Peyer's patch (tissue), 4 donors: ENCODE measurements at regions not wholly inside any gene's neighbourhood (a gene's known extent, or its start where the extent isn't known, plus 50 kb on each side); places are given as distances from the start of the nearest gene placed in this dataset.

Experiments used
- DNase-seq, 3 donors: peaks; one replicate each; pipeline ENCODE4 v3.0.0-alpha.2; 2017 to 2019
- H3K27ac ChIP-seq, 4 donors: fragments of 200-600 bp; sonication (generic); one replicate each; pipeline ENCODE4 v1.5.1; 2016 to 2019
- H3K27me3 ChIP-seq, 2 donors: fragments of 200-600 bp; sonication (generic); one replicate each; pipeline ENCODE4 v1.5.1; 2019
- H3K36me3 ChIP-seq, 3 donors: fragments of 200-600 bp; sonication (generic); one replicate each; pipeline ENCODE4 v1.5.1; 2016 to 2019
- H3K4me1 ChIP-seq, 4 donors: fragments of 200-600 bp; sonication (generic); one replicate each; pipeline ENCODE4 v1.5.1; 2016 to 2019
- H3K4me3 ChIP-seq, 4 donors: fragments of 200-600 bp; sonication (generic); 1 replicate in 3 of 4; 2 replicates in 1 of 4; pipeline ENCODE4 v1.5.1; 2016 to 2019; ENCODE audit warnings: mild to moderate bottlenecking in 1 of 4
- H3K9me3 ChIP-seq, 4 donors: fragments of 200-600 bp; sonication (generic); one replicate each; pipeline ENCODE4 v1.5.1; 2016 to 2019; ENCODE audit warnings: mild to moderate bottlenecking in 1 of 4
- POLR2A ChIP-seq, 2 donors: fragments of 450-650 bp; IDR thresholded peaks; one replicate each; pipeline ENCODE4 v1.5.1; 2017; ENCODE audit warnings: antibody characterized with exemption in 2 of 2, mild to moderate bottlenecking in 2 of 2, moderate library complexity in 2 of 2
- TF ChIP-seq, protein P1 (sequence below), 6 experiments: fragments of 450-650 bp in 4 of 6; fragments of 200-600 bp in 2 of 6; sonication (generic) in 1 of 6; IDR thresholded peaks; one replicate each; pipeline ENCODE4 v1.5.1; 2017 to 2019; ENCODE audit warnings: antibody characterized with exemption in 6 of 6, mild to moderate bottlenecking in 3 of 6, moderate library complexity in 1 of 6

- no peak overlapping the region for H3K27ac ChIP-seq
- no peak overlapping the region for H3K4me3 ChIP-seq
- TF ChIP-seq, protein P1, sequence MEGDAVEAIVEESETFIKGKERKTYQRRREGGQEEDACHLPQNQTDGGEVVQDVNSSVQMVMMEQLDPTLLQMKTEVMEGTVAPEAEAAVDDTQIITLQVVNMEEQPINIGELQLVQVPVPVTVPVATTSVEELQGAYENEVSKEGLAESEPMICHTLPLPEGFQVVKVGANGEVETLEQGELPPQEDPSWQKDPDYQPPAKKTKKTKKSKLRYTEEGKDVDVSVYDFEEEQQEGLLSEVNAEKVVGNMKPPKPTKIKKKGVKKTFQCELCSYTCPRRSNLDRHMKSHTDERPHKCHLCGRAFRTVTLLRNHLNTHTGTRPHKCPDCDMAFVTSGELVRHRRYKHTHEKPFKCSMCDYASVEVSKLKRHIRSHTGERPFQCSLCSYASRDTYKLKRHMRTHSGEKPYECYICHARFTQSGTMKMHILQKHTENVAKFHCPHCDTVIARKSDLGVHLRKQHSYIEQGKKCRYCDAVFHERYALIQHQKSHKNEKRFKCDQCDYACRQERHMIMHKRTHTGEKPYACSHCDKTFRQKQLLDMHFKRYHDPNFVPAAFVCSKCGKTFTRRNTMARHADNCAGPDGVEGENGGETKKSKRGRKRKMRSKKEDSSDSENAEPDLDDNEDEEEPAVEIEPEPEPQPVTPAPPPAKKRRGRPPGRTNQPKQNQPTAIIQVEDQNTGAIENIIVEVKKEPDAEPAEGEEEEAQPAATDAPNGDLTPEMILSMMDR (IDR thresholded peaks at IDR 0.05): no peak
- no peak for TF ChIP-seq POLR2A (IDR thresholded peaks at IDR 0.05)
- no peaks in the 10 kb centered on the region for H3K9me3 ChIP-seq
- no peaks in the 10 kb centered on the region for H3K4me1 ChIP-seq
- H3K27me3 ChIP-seq: no peaks in the 10 kb centered on the region
- no peak for DNase-seq
- no peaks in the 10 kb centered on the region for H3K36me3 ChIP-seq
Measured at GRCh38 chr2:149832324-149832723, 244.7 kb upstream of the MMADHC start.

DNA sequence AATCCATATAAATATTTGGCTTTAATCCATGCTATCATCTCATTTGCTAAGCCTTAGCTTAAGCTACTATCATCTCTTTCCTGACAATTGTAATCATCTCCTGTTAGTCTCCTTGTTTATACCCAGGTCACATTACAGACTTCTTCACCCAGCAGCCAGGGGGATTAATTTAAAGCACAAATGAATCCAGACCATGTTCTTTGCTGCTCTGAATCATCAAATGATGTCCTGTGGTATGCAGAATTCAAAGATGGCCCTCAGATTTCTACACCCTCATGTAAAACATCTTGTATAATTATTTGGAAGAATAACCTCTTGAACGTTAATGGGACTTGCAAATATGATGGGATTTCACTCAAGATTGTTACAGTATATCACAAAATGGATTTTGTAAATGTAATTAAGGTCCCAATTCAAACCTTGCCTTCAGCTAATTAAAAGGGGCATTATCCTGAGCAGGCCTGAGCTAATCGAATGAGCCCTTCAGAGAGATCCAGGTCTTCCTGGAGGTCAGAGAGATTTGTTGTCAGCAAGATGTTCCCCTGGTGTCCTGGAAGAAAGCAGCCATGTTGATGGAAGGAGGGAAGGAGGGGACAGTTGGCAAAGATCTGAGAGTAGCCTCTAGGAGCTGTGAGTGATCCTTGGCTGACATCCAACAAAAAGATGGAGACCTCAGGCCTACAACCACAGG lies 241.1 kb upstream of the MMADHC start:
- DNase-seq: no peak
- Histone ChIP-seq H3K4me3 (no peak overlapping the region), H3K4me1 (no peaks in the 10 kb centered on the region), H3K9me3 (no peaks in the 10 kb centered on the region), H3K27ac (no peak overlapping the region), H3K27me3 (no peaks in the 10 kb centered on the region), H3K36me3 (no peaks in the 10 kb centered on the region)
- TF ChIP-seq POLR2A (IDR thresholded peaks at IDR 0.05): no peak
- TF ChIP-seq, protein P1 (IDR thresholded peaks at IDR 0.05): no peak

- Histone ChIP-seq H3K27ac (no peak overlapping the region), H3K36me3 (no peaks in the 10 kb centered on the region), H3K4me1 (no peaks in the 10 kb centered on the region), H3K4me3 (no peak overlapping the region), H3K9me3 (no peaks in the 10 kb centered on the region), H3K27me3 (no peaks in the 10 kb centered on the region)
- DNase-seq: no peak
- TF ChIP-seq POLR2A (IDR thresholded peaks at IDR 0.05): no peak
- TF ChIP-seq, protein P1 (IDR thresholded peaks at IDR 0.05): no peak
Measured at GRCh38 chr2:149827585-149828126, 240.1 kb upstream of the MMADHC start.

- no peak for DNase-seq
- no peak for TF ChIP-seq POLR2A (IDR thresholded peaks at IDR 0.05)
- TF ChIP-seq, protein P1 (IDR thresholded peaks at IDR 0.05): no peak
- Histone ChIP-seq H3K4me3 (no peak overlapping the region), H3K27ac (no peak overlapping the region), H3K36me3 (no peaks in the 10 kb centered on the region), H3K4me1 (no peaks in the 10 kb centered on the region), H3K27me3 (no peaks in the 10 kb centered on the region), H3K9me3 (no peaks in the 10 kb centered on the region)
Measured at GRCh38 chr2:149826471-149827125, 239.0 kb upstream of the MMADHC start.

DNA sequence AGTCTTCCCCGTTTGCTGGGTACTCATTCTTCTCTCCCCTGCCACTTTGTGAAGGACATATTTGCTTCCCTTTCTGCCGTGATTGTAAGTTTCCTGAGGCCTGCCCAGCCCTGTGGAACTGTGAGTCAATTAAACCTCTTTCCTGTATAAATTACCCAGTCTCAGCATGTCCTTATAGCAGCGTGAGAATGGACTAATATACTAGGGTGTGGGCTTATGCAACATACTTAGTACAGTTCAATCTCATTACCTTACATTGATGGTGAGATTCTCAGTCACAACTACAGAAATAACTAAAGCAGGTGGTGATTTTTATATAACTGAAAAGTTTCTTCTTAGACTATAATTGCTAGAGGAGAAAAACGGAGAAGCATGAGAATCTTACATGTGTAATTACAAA lies 237.9 kb upstream of the MMADHC start:
- H3K27ac ChIP-seq: no peak overlapping the region
- H3K4me1 ChIP-seq: no peaks in the 10 kb centered on the region
- H3K4me3 ChIP-seq: no peak overlapping the region
- TF ChIP-seq, protein P1 (IDR thresholded peaks at IDR 0.05): no peak
- TF ChIP-seq POLR2A (IDR thresholded peaks at IDR 0.05): no peak
- no peak for DNase-seq
- no peaks in the 10 kb centered on the region for H3K36me3 ChIP-seq
- no peaks in the 10 kb centered on the region for H3K9me3 ChIP-seq
- H3K27me3 ChIP-seq: no peaks in the 10 kb centered on the region
